ENCODE measurements at regions not wholly inside any gene's neighbourhood (a gene's known extent, or its start where the extent isn't known, plus 50 kb on each side); places are given as distances from the start of the nearest gene placed in this dataset.

DNA sequence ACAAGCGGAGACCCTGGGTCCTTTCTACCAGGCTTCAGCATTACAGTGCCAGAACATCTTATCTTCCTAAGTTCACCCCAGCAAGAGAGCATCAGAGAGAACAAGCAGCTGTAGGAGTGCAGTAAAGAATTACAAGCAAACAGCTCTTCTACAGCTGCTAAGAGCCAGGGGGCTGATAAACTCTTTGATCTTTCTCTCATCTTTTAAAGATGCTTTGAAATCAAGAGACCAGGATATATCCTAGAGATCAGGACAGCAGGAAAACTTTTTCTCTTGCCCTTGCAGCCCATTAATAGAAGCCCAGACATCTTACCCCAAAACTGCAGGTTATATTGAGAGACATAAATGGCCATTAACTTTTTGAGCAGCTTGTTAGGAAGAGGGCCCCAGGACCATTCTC lies 198.1 kb downstream of the RSL24D1 start:
- 11% methylated on average over 1 of the region's 1 CpG for WGBS (ENCODE audit: missing lambda C conversion rate)

DNA sequence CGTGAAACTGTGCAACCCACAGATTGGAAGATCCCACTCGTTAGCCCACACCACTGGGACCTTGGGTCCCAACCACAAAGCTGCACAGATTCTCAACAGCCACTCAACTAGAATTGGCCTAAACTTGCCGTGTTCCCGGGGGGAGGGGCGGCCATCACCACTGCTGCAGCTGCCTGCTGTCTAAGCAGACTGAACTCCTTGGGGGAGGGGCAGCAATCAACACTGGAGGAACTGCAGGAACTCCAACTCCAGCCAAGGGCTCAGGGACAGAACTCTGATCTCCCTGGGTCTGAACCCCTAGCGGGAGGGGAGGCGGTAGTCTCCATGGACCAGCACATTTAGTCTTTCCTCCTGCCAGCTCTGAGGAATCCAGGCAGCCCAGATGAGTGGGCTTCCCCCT lies 205.9 kb downstream of the RSL24D1 start:
- Histone ChIP-seq H3K4me3 (no peak overlapping the region), H3K4me1 (no peaks in the 10 kb centered on the region), H3K9me3 (no peaks in the 10 kb centered on the region), H3K4me2 (no peak overlapping the region), H3K27ac (no peak overlapping the region)
- TF ChIP-seq CHD2 (IDR thresholded peaks at IDR 0.05; ENCODE audit: low read length, partially characterized antibody) (no peak), NFE2L2 (conservative IDR thresholded peaks at IDR 0.05; ENCODE audit: low read length) (no peak)
- 18% methylated on average over 4 of the region's 7 CpGs for WGBS (ENCODE audit: missing lambda C conversion rate)
- DNase-seq (ENCODE audit: low read depth in 1 of 2, low spot score in 1 of 2) (no peak), ATAC-seq (no peak), FAIRE-seq (no peak)
- CTCF ChIA-PET, result no interaction called here
- POLR2A ChIA-PET, result no interaction called here

More for the DNA sequence above, 198.1 kb downstream of the RSL24D1 start:
- no peak for TF ChIP-seq TFCP2L1 (CRISPR knock-in tag; IDR thresholded peaks at IDR 0.05)
- no peak for TF ChIP-seq CHD2 (IDR thresholded peaks at IDR 0.05; ENCODE audit: low read length, partially characterized antibody)
- TF ChIP-seq PBX3 (IDR thresholded peaks at IDR 0.05), result no peak
- no peak for TF ChIP-seq HOXA7 (CRISPR knock-in tag; IDR thresholded peaks at IDR 0.05)
- TF ChIP-seq EHMT2 (IDR thresholded peaks at IDR 0.05; ENCODE audit: low read depth), result no peak
- no peak for TF ChIP-seq MAFK (IDR thresholded peaks at IDR 0.05; ENCODE audit: partially characterized antibody)
- TF ChIP-seq JUNB (IDR thresholded peaks at IDR 0.05), result no peak
- no peak for TF ChIP-seq TP53 (CRISPR knock-in tag; IDR thresholded peaks at IDR 0.05)
- TF ChIP-seq NFE2L2 (conservative IDR thresholded peaks at IDR 0.05; ENCODE audit: low read length), result no peak
- ATAC-seq (no peak), DNase-seq (ENCODE audit: low read depth in 1 of 2, low spot score in 1 of 2) (no peak), FAIRE-seq (no peak)
- no peaks in the 10 kb centered on the region for H3K4me1 ChIP-seq
- H3K4me2 ChIP-seq, result no peak overlapping the region
- no peak overlapping the region for H3K4me3 ChIP-seq
- no peak overlapping the region for H3K27ac ChIP-seq
- H3K9me3 ChIP-seq, result no peaks in the 10 kb centered on the region
- ChIA-PET CTCF (no interaction called here), POLR2A (no interaction called here)

DNA sequence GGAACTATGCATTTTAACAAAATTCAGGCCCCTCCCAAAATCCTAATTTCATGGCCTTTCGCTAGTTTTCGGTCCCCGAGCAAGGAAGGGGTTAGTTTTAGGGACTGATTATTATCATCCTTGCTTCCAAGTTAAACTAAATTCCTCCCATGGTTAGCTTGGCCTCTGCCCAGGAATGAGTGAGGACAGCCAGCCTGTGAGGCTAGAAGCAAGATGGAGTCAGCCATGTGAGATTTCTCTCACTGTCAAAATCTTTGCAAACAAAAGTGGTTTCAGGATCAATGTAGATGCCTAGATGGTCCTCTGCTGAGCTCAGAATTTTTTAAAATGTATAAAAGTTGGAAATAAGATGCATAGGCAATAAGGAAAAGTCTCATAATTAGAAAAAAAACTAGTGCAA lies 208.9 kb downstream of the RSL24D1 start:
- 3% methylated on average over 3 of the region's 3 CpGs for WGBS (ENCODE audit: missing lambda C conversion rate)
- no peak for ATAC-seq
- no peak for TF ChIP-seq NFE2L2 (conservative IDR thresholded peaks at IDR 0.05; ENCODE audit: low read length)
- TF ChIP-seq POLR2A (IDR thresholded peaks at IDR 0.05; ENCODE audit: low read length), result no peak
- TF ChIP-seq JUNB (IDR thresholded peaks at IDR 0.05), result no peak
- TF ChIP-seq ZC3H11A (IDR thresholded peaks at IDR 0.05), result no peak
- no peak for TF ChIP-seq ZNF302 (CRISPR knock-in tag; IDR thresholded peaks at IDR 0.05)
- no peak for TF ChIP-seq CHD4 (IDR thresholded peaks at IDR 0.05; ENCODE audit: borderline replicate concordance)
- TF ChIP-seq FOSL2 (IDR thresholded peaks at IDR 0.05), result no peak
- TF ChIP-seq FOSL2 (CRISPR knock-in tag; IDR thresholded peaks at IDR 0.05), result no peak
- no peak for TF ChIP-seq HOXB5 (CRISPR knock-in tag; IDR thresholded peaks at IDR 0.05)
- TF ChIP-seq, protein P1, sequence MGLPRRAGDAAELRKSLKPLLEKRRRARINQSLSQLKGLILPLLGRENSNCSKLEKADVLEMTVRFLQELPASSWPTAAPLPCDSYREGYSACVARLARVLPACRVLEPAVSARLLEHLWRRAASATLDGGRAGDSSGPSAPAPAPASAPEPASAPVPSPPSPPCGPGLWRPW (IDR thresholded peaks at IDR 0.05), result no peak
- TF ChIP-seq RNF2 (IDR thresholded peaks at IDR 0.05; ENCODE audit: borderline replicate concordance, low read depth), result no peak
- no peak for TF ChIP-seq RARB (CRISPR knock-in tag; IDR thresholded peaks at IDR 0.05)
- TF ChIP-seq CBX2 (IDR thresholded peaks at IDR 0.05; ENCODE audit: borderline replicate concordance, low read depth), result no peak
- no peak for TF ChIP-seq PBX3 (IDR thresholded peaks at IDR 0.05)
- no peak for TF ChIP-seq ZSCAN20 (CRISPR knock-in tag; IDR thresholded peaks at IDR 0.05)
- TF ChIP-seq FOSB (CRISPR knock-in tag; IDR thresholded peaks at IDR 0.05), result no peak
- no peak for TF ChIP-seq JUN (IDR thresholded peaks at IDR 0.05)
- no peak for TF ChIP-seq PHF8 (IDR thresholded peaks at IDR 0.05; ENCODE audit: borderline replicate concordance, low read depth)
- TF ChIP-seq, protein P2, sequence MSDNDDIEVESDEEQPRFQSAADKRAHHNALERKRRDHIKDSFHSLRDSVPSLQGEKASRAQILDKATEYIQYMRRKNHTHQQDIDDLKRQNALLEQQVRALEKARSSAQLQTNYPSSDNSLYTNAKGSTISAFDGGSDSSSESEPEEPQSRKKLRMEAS (IDR thresholded peaks at IDR 0.05), result no peak
- TF ChIP-seq EP300 (IDR thresholded peaks at IDR 0.05), result no peak
- TF ChIP-seq RFX5 (IDR thresholded peaks at IDR 0.05), result no peak
- CTCF ChIA-PET, result no interaction called here
- H3K4me3 ChIP-seq, result no peak overlapping the region
- no peak overlapping the region for H3K4me2 ChIP-seq
- FAIRE-seq, result no peak
- POLR2A ChIA-PET, result no interaction called here
- H3K4me1 ChIP-seq, result no peaks in the 10 kb centered on the region
- no peaks in the 10 kb centered on the region for H3K9me3 ChIP-seq
- no peak for DNase-seq (ENCODE audit: low read depth in 1 of 2, low spot score in 1 of 2)
- no peak overlapping the region for H3K27ac ChIP-seq

All from A549 (cell line).